Stimulated activated CD8-positive, alpha-beta memory T cell treated with anti-CD3 and anti-CD28 coated beads, Interleukin-4, amount 100 ng/mL, for 24 hours (primary cell): ENCODE measurements at regions not wholly inside any gene's neighbourhood (a gene's known extent, or its start where the extent isn't known, plus 50 kb on each side); places are given as distances from the start of the nearest gene placed in this dataset.
"Not testable (repeated sequence)": the region's sequence is repeated elsewhere in the genome, so short reads cannot be mapped to it uniquely, and the experiment has no call there.

Experiments
- DNase-seq: peaks from one replicate; pipeline ENCODE4 v3.0.0-alpha.2; 2020; ENCODE audit warnings: low read depth

GRCh38 chr16:60810250-60810649 is 1226.0 kb downstream of the CDH8 start:
- no peak for DNase-seq

- no peak for DNase-seq
Observed at GRCh38 chr16:60792437-60792836, 1243.8 kb downstream of the CDH8 start.

GRCh38 chr16:60788631-60789030 is 1247.6 kb downstream of the CDH8 start:
- no peak for DNase-seq

- no peak for DNase-seq
Observed at GRCh38 chr16:60776281-60776680, 1260.0 kb downstream of the CDH8 start.

GRCh38 chr16:60771138-60771537 is 1265.1 kb downstream of the CDH8 start:
- no peak for DNase-seq

- not testable (repeated sequence) for DNase-seq
Observed at GRCh38 chr16:60770384-60770783, 1265.9 kb downstream of the CDH8 start.

GRCh38 chr16:60763869-60764268 is 1272.4 kb downstream of the CDH8 start:
- DNase-seq = no peak

GRCh38 chr16:60755907-60756306 is 1280.3 kb downstream of the CDH8 start:
- DNase-seq = no peak

GRCh38 chr16:60748366-60748765 is 1287.9 kb downstream of the CDH8 start:
- no peak for DNase-seq

- DNase-seq = no peak
Observed at GRCh38 chr16:60744198-60744597, 1292.0 kb downstream of the CDH8 start.

GRCh38 chr16:60741810-60742209 is 1294.4 kb downstream of the CDH8 start:
- no peak for DNase-seq

- DNase-seq = no peak
Observed at GRCh38 chr16:60739737-60740683, 1296.2 kb downstream of the CDH8 start.

GRCh38 chr16:60731329-60732050 is 1304.7 kb downstream of the CDH8 start:
- no peak for DNase-seq

GRCh38 chr16:60729051-60729450 is 1307.2 kb downstream of the CDH8 start:
- no peak for DNase-seq

GRCh38 chr16:60727851-60728250 is 1308.4 kb downstream of the CDH8 start:
- no peak for DNase-seq

GRCh38 chr16:60720060-60720459 is 1316.2 kb downstream of the CDH8 start:
- DNase-seq = no peak

GRCh38 chr16:60717808-60718207 is 1318.4 kb downstream of the CDH8 start:
- DNase-seq = no peak

GRCh38 chr16:60712144-60712543 is 1324.1 kb downstream of the CDH8 start:
- no peak for DNase-seq

GRCh38 chr16:60704726-60705125 is 1331.5 kb downstream of the CDH8 start:
- DNase-seq = no peak

GRCh38 chr16:60703096-60703495 is 1333.1 kb downstream of the CDH8 start:
- no peak for DNase-seq

- no peak for DNase-seq
Observed at GRCh38 chr16:60686824-60687223, 1349.4 kb downstream of the CDH8 start.

GRCh38 chr16:60684002-60684401 is 1352.2 kb downstream of the CDH8 start:
- DNase-seq = no peak

GRCh38 chr16:60682219-60682618 is 1354.0 kb downstream of the CDH8 start:
- no peak for DNase-seq
